ENCODE measurements at regions not wholly inside any gene's neighbourhood (a gene's known extent, or its start where the extent isn't known, plus 50 kb on each side); places are given as distances from the start of the nearest gene placed in this dataset.

- H3K4me3 Mint-ChIP-seq: no peak overlapping the region
- Histone ChIP-seq H3K9ac (no peak overlapping the region), H4K20me1 (ENCODE audit: low read depth) (no peaks in the 10 kb centered on the region), H3K9me3 (ENCODE audit: low read depth) (no peaks in the 10 kb centered on the region), H3K4me3 (no peak overlapping the region), H3K4me1 (no peaks in the 10 kb centered on the region), H3K27ac (no peak overlapping the region), H3K36me3 (no peaks in the 10 kb centered on the region), H3K27me3 (no peaks in the 10 kb centered on the region), H3K4me2 (no peak overlapping the region), H3F3A (ENCODE audit: low read depth) (no peaks in the 10 kb centered on the region), H2AFZ (replicated peaks) (no peak overlapping the region), H3K79me2 (ENCODE audit: low read depth) (no peaks in the 10 kb centered on the region)
- H3K27ac Mint-ChIP-seq: no peak overlapping the region
- peaks cover 6% of the 10 kb centered on the region for H3K9me3 Mint-ChIP-seq
- DNase-seq (ENCODE audit: low spot score): no peak
- H3K27me3 Mint-ChIP-seq (ENCODE audit: insufficient read depth, low read depth): peaks cover 2% of the 10 kb centered on the region
- H3K4me1 Mint-ChIP-seq: peaks cover 7% of the 10 kb centered on the region
- peaks cover 2% of the 10 kb centered on the region for H3K36me3 Mint-ChIP-seq
- TF ChIP-seq EZH2phosphoT487 (IDR thresholded peaks at IDR 0.05): no peak
- TF ChIP-seq EZH2 (IDR thresholded peaks at IDR 0.05): no peak
- no peak for TF ChIP-seq CTCF (IDR thresholded peaks at IDR 0.05)
Measured at GRCh38 chr5:2101685-2102084, 219.0 kb upstream of the IRX4 start.

DNA sequence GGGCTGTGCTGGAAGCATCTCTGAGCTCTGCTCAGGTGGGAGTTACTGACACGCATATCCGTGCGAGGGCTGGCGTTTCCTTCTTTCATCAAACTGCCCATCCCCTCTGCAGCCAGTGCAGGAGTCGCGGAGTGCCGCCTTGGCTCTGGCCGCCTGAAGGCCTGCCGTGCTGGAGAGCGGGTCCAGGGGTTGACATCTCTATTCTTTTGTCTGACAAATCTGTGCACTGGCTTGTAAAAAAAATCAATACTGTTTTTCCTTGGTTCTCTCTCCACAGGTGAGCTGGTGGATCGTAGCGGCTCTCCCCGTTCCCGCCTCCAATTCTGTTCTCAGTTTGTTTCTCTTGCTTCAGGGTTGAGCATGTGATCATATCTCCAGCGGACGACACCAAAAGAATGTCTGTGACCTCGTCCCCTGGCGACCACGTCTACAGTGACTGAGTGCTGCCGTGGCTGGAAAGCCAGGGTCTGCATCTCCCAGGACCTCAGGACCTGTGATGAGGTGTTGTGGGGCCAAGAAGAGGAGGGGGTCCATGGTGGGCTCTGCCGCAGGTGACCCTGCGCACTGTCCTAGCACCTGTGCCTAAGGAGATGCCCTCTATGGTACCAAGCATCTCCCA, 214.3 kb upstream of the IRX4 start:
- H3K27me3 Mint-ChIP-seq (ENCODE audit: insufficient read depth, low read depth): peaks cover 5% of the 10 kb centered on the region
- H3K27ac Mint-ChIP-seq: peak overlapping the region; percentile 10
- Histone ChIP-seq H3K36me3 (no peaks in the 10 kb centered on the region), H3K4me3 (no peak overlapping the region), H2AFZ (replicated peaks) (no peak overlapping the region), H3K27ac (no peak overlapping the region), H3F3A (ENCODE audit: low read depth) (no peaks in the 10 kb centered on the region), H3K9ac (no peak overlapping the region), H3K9me3 (ENCODE audit: low read depth) (no peaks in the 10 kb centered on the region), H3K4me2 (no peak overlapping the region), H3K79me2 (ENCODE audit: low read depth) (no peaks in the 10 kb centered on the region), H3K4me1 (no peaks in the 10 kb centered on the region), H4K20me1 (ENCODE audit: low read depth) (no peaks in the 10 kb centered on the region), H3K27me3 (no peaks in the 10 kb centered on the region)
- peaks cover 9% of the 10 kb centered on the region for H3K4me1 Mint-ChIP-seq
- H3K9me3 Mint-ChIP-seq: peaks cover 2% of the 10 kb centered on the region
- TF ChIP-seq EZH2 (IDR thresholded peaks at IDR 0.05): no peak
- no peak for TF ChIP-seq CTCF (IDR thresholded peaks at IDR 0.05)
- no peak for TF ChIP-seq EZH2phosphoT487 (IDR thresholded peaks at IDR 0.05)
- H3K36me3 Mint-ChIP-seq: peaks cover 2% of the 10 kb centered on the region
- no peak for DNase-seq (ENCODE audit: low spot score)
- H3K4me3 Mint-ChIP-seq: no peak overlapping the region

- H3K4me2 ChIP-seq: no peak overlapping the region
- no peaks in the 10 kb centered on the region for H3K36me3 ChIP-seq
- no peaks in the 10 kb centered on the region for H3K4me1 ChIP-seq
- no peak overlapping the region for H2AFZ ChIP-seq (replicated peaks)
- H3K79me2 ChIP-seq (ENCODE audit: low read depth): no peaks in the 10 kb centered on the region
- no peaks in the 10 kb centered on the region for H4K20me1 ChIP-seq (ENCODE audit: low read depth)
- DNase-seq (ENCODE audit: low spot score): no peak
- H3K36me3 Mint-ChIP-seq: peaks cover 2% of the 10 kb centered on the region
- no peak overlapping the region for H3K4me3 ChIP-seq
- H3K27ac Mint-ChIP-seq: no peak overlapping the region
- peaks cover 5% of the 10 kb centered on the region for H3K27me3 Mint-ChIP-seq (ENCODE audit: insufficient read depth, low read depth)
- peaks cover 9% of the 10 kb centered on the region for H3K4me1 Mint-ChIP-seq
- H3K9me3 ChIP-seq (ENCODE audit: low read depth): no peaks in the 10 kb centered on the region
- H3K27ac ChIP-seq: no peak overlapping the region
- no peak overlapping the region for H3K4me3 Mint-ChIP-seq
- H3F3A ChIP-seq (ENCODE audit: low read depth): no peaks in the 10 kb centered on the region
- no peaks in the 10 kb centered on the region for H3K27me3 ChIP-seq
- H3K9me3 Mint-ChIP-seq: peaks cover 2% of the 10 kb centered on the region
- no peak for TF ChIP-seq EZH2 (IDR thresholded peaks at IDR 0.05)
- TF ChIP-seq CTCF (IDR thresholded peaks at IDR 0.05): no peak
- no peak for TF ChIP-seq EZH2phosphoT487 (IDR thresholded peaks at IDR 0.05)
- H3K9ac ChIP-seq: no peak overlapping the region
Measured at GRCh38 chr5:2095011-2095410, 212.3 kb upstream of the IRX4 start.

All from neural progenitor cell (in vitro differentiated cells).